ENCODE measurements at regions not wholly inside any gene's neighbourhood (a gene's known extent, or its start where the extent isn't known, plus 50 kb on each side); places are given as distances from the start of the nearest gene placed in this dataset.

- no peak for DNase-seq (ENCODE audit: low read depth in 2 of 2)
Observed at GRCh38 chr3:177932750-177933660, 603.2 kb upstream of the KCNMB2 start.

- DNase-seq (ENCODE audit: low read depth in 2 of 2) = no peak
Observed at GRCh38 chr3:177934001-177934891, 602.0 kb upstream of the KCNMB2 start.

- no peak for DNase-seq (ENCODE audit: low read depth in 2 of 2)
Observed at GRCh38 chr3:177935047-177935446, 601.2 kb upstream of the KCNMB2 start.

- no peak for DNase-seq (ENCODE audit: low read depth in 2 of 2)
Observed at GRCh38 chr3:177936721-177937120, 599.5 kb upstream of the KCNMB2 start.

- DNase-seq (ENCODE audit: low read depth in 2 of 2) = no peak
Observed at GRCh38 chr3:177942911-177943310, 593.3 kb upstream of the KCNMB2 start.

GRCh38 chr3:177944228-177944661 lies 592.0 kb upstream of the KCNMB2 start:
- no peak for DNase-seq (ENCODE audit: low read depth in 2 of 2)

DNA sequence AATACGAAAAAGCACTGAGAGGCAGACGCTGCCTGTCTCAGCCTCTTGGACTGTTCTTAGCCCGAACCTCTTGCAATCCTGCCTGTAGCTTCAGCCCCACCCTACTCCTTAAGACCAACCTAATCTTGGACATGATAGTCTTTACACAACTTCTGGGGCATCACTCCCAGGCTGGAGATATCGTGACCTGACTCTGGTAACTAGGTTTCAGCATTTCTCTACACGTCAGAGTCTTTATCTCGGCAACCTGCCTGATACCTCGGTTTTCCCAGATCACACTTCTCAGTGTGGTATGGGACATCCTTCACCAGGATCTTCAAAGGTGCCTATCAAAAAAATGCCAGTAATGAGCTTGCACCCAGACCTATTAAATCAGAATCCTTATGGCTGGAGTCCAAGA lies 590.2 kb upstream of the KCNMB2 start:
- DNase-seq (ENCODE audit: low read depth in 2 of 2) = no peak

DNA sequence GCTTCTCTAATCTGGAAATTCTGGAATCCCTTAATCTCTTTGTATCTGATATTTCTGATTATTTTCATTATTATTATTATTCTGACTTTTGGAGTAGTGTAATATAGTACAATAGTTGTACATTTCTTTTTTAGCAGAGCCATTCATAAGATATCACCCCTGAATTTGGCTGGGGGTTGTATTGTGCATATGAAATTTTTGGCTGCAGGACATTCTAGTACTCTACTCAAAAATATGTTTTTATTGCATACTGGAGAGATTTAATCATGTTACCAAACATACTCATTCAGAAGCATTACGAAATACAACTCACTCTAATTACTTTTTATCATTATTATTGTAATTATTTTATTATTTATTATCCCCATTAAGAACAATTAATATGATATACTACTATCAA lies 589.7 kb upstream of the KCNMB2 start:
- no peak for DNase-seq (ENCODE audit: low read depth in 2 of 2)

DNA sequence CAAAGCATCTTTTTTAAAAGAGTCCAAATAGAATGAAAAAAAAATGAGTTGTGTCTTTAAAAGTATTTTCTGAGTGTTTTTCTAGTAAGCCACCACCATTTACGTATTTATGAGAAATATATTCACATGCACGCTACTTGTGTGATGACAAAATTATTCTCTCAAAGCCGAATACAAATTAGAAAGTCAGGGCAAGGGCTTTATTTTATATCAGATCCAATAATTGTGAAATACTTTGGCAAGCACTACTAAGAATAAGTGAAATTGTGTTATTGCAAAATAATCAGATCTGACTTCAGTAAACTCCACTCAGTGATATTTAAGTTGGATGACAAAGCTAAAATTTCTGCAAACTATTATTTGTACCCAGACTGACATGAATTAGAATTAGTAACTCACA lies 589.3 kb upstream of the KCNMB2 start:
- no peak for DNase-seq (ENCODE audit: low read depth in 2 of 2)

GRCh38 chr3:177947901-177948300 lies 588.3 kb upstream of the KCNMB2 start:
- DNase-seq (ENCODE audit: low read depth in 2 of 2) = no peak

DNA sequence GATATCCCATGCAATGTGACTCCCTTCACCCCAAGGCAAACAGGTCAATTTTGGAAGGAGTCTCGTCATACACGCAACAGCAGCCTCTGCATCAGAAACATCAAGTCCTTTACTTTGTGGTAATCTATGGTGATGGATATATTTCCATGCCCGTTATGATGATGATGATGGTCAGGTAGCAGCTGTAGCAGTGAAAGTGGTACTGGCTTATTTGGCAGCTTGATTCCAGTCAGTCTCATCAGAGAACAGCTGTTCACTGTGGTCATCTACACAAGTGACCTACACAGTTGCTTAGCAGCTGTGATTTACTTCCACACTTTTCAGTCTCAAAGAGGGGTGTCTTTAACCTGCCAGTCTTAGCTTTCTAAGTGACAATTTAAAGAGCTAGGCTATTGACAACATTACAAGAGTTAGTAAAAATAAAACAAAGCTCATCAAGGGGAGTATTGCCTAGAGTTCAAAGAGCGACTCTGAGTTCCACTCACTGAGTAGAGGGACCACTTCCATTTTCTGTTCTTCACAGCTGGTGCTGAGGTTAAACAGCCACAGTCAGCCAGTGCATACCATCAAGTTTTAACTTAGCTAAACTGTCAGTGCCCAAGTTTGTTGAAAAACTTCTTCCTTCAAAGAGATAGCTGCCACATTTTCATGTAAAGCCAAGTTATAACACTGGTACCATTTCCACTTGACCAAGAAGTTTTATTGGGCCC lies 587.4 kb upstream of the KCNMB2 start:
- DNase-seq (ENCODE audit: low read depth in 2 of 2) = no peak

GRCh38 chr3:177959188-177959587 lies 577.0 kb upstream of the KCNMB2 start:
- DNase-seq (ENCODE audit: low read depth in 2 of 2) = no peak

GRCh38 chr3:177960014-177960413 lies 576.2 kb upstream of the KCNMB2 start:
- no peak for DNase-seq (ENCODE audit: low read depth in 2 of 2)

GRCh38 chr3:177960722-177961121 lies 575.5 kb upstream of the KCNMB2 start:
- DNase-seq (ENCODE audit: low read depth in 2 of 2) = no peak

GRCh38 chr3:177961784-177962183 lies 574.5 kb upstream of the KCNMB2 start:
- DNase-seq (ENCODE audit: low read depth in 2 of 2) = no peak

GRCh38 chr3:177966493-177966892 lies 569.7 kb upstream of the KCNMB2 start:
- no peak for DNase-seq (ENCODE audit: low read depth in 2 of 2)

DNA sequence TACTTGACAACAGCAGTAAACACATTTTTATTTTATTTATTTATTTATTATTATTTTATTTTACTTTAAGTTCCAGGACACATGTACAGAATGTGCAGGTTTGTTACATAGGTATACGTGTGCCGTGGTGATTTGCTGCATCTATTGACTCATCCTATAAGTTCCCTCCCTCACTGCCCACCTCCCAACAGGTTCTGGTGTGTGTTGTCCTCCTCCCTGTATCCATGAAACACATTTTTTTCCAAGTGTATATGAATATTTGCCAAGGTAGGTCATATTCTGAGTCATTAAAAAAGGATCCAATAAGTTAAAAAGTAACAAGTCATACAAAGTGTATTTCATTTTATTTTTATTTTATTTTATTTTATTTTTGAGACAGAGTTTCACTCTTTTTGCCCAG lies 567.3 kb upstream of the KCNMB2 start:
- no peak for DNase-seq (ENCODE audit: low read depth in 2 of 2)

DNA sequence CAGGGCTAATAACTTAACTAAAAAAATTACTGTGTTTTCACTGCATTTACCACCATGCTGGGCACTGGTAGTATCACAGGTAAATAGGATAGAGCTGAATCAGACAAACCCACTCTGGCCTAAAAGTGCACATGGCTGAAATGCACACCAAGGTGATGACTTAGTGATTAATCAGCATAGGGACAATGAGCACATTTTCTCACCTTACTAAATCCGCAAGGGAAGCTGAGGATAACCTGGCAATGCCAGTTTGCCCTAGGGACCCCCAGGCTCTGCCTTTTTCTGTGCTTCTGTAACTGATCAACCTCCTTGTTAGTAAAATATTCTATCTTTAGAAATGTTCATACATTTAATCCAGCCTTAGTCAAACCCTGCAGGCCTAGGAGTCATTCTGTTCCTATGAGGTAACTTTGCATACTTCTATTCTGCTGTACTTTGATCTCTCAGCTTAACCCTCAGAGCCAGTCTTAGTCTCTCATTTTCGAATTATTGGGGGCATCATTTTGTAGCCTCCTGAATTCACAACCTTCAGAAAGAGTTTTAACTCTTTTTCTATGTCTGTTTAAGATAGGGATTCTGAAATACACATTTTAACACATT lies 562.9 kb upstream of the KCNMB2 start:
- DNase-seq (ENCODE audit: low read depth in 2 of 2) = no peak

DNA sequence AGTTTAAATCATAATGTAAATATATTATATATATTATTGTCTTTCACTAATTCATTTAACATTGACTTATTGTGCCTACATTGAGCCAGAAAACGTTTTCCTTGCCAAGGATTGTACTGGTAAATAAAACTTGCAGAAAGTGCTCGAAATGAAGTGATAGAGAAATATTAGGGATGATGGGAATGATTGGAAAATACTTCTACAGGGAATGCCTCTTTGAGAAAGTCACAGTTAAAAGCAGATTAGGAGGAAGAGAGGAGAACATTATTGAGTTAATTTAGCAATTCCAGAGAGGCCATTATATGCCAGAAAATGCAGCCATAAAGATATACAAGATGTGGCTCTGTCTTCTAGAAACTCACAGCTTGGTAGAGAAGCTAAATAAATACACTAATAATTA lies 560.0 kb upstream of the KCNMB2 start:
- no peak for DNase-seq (ENCODE audit: low read depth in 2 of 2)

DNA sequence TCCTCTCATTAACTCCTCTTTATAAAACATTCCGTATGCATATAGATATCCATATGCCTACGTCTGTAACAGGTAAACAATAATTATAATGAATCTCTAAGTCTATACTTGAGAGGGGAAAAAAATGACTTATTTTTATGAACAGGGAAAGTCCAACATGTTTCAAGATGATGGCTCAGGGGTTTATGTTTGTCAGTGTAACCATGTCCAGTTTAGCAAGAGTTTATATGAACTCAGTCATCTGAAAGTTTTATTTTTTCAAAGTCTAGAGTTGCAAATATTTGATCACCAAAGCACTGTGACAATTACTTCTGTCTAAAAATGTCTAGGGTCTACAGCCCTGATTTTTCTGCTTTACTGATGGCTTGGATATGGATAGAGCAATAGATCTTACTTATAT lies 559.4 kb upstream of the KCNMB2 start:
- DNase-seq (ENCODE audit: low read depth in 2 of 2) = no peak

DNA sequence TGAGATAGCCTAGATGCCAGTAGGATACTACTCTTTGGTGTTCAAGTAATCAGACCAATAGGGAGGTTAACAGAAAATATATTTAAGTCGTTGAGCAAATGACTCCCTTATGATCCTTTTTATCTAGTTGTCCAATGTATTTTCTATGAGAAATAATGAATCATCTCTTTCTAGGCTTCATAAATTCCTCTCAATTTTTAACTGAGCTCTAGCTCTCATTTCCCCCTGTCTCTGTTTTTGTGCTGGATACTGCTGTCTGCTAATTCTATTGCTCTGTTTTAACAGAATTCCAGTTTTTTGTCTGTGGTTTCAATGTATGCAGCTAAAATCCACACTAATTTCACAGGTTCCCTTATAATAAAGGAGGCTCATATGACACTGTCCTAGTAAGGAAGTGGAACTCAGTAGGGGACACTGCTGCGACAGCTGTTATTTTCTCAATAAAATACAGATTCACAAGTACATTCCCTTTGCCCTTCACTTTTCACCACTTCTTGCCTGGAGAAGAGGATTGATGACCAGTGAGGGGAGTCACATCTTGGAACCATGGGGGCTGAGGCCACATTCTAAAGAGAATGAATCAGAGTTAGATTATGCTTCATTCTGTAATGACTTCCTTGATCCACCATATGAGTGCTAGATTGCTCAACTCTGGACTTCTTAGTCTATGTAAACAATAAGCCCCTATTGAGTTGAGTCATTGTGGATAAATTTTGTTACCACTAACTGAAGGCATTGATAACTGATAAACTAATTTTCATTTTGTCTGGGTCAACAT lies 558.7 kb upstream of the KCNMB2 start:
- no peak for DNase-seq (ENCODE audit: low read depth in 2 of 2)

All from stimulated activated CD4-positive, alpha-beta T cell treated with anti-CD3 and anti-CD28 coated beads, Interleukin-12 subunit alpha, Interleukin-12 subunit beta, amount 100 ng/mL, for 24 hours (primary cell).